ENCODE measurements at regions not wholly inside any gene's neighbourhood (a gene's known extent, or its start where the extent isn't known, plus 50 kb on each side); places are given as distances from the start of the nearest gene placed in this dataset.
A peak's percentile ranks its signal among the peaks of the same experiment; 100 is the strongest.

DNA sequence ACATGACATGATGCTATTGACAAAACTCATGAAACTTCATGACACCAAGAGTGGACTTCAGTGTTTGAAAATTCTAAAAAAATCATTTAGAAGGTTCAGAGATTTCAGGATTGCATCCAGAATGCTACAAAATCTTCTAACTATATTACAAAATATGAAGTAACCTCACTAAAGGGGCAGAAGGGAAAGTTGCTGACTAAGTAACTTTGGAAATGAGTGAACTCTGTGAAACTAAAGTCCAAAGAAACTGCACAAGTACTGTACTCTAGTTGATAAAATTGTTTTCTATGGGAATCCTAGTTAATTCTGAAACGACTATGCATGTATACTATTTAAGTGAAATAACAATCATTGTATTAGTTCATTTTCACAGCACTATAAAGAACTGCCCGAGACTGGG, 184.4 kb downstream of the LYPLAL1 start:
- no peak for FAIRE-seq
- DNase-seq (ENCODE audit: low spot score) = no peak

DNA sequence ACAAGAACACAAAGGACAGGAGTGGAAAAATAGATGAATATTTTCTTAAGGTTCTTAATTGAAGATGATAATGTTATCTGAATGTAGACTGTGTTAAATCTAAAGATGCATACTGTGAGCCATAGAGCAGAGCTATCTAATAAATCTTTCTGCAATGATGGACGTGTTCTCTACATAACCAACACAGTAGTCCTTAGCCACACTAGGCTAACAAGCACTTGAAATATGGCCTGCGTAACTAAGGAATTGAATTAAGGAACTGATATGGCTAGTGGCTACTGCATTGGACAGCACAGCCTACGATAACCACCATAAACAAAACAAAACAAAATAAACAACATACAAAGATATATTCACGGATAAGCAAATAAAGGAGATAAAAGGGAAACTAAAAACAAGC, 181.3 kb downstream of the LYPLAL1 start:
- no peak for DNase-seq (ENCODE audit: low spot score)
- no peak for FAIRE-seq

DNA sequence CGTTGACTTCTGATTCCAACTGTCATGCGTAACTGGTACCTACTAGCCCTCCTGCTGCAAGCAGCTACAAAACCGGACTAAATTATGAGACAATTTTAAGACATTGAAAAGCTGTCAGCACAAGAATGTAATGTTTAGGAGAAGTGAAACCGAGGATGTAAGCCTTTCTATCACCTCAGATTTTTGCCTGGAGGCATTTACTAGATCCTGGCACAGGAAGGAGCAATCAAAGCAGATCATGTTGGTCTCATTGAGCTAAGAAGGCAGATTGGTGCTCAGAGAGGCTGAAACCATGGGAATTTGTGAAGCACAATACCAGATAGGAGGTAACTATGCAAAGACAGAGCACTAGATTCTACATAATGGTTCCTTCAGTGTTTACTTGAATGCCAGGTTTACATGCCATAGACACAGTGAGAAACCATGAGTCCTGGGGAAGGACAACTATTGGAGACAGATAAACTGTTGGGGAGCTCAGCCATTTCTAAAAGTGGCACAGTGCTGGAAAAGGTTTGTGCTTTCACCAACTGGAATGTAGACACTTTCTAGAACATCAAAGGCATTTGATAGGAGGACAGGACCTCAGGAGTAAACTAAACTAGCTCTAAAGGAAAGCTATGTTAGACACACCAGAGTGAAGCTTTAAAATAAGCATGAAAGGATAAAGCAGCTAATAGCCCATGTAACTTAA, 179.4 kb downstream of the LYPLAL1 start:
- no peak for FAIRE-seq
- no peak for DNase-seq (ENCODE audit: low spot score)

DNA sequence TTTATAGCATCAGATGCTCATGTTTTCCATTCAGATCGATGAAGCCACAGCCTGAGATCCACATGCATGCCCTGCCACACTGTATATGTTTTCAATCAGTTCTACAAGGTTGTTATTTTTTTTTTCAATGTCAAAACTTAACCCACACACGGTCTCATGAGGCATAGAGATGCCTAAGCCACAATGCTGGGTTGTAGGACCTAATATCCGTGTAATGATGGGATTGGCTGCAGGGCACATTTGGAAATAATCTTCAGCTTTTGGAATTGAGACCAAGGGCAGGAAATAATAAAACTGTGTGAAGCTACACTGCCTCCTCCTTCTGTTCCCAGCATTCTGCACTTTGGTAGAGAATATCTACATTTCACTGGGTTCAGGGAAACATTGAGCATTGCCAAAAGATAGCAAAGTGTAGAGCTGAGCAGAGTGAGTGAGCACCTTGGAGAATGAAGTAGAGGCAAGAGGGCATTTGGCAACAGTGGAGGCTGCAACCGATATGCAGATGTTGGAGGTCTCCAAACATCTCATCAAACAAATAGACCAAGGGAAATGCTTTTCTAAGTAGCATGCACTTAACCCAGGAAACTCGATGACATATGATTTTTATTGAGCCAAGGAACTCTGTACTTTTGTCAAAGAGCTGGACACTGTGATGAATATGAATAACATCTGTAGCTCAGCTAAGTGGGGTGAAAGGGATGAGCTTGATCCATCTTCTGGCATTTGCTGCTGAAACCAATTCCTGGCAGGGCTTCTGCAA, 176.7 kb downstream of the LYPLAL1 start:
- no peak for FAIRE-seq
- no peak for DNase-seq (ENCODE audit: low spot score)

DNA sequence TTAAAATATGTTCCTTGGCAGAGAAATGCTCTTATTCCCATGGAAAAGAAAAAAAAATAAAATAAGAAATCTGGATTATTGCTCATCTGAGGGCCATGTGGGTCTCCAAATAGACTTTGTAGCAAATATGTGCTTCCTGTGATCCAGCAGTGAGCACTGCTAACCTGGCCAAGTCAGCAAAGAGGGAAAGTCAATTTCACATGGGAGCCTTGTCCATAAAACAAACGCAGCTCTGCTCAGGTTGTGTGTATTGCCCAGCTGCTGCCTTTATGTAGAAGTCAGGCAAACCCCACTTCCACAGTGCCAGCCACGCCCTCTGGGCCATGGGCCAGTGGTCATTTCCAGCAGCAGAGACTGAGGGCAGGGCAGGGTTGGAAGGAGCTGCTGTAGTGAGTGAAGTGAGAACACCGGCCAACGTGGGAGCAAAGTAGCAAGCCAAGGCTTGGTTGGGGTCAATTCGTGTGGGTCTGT, 174.3 kb downstream of the LYPLAL1 start:
- no peak for FAIRE-seq
- DNase-seq (ENCODE audit: low spot score) = no peak

DNA sequence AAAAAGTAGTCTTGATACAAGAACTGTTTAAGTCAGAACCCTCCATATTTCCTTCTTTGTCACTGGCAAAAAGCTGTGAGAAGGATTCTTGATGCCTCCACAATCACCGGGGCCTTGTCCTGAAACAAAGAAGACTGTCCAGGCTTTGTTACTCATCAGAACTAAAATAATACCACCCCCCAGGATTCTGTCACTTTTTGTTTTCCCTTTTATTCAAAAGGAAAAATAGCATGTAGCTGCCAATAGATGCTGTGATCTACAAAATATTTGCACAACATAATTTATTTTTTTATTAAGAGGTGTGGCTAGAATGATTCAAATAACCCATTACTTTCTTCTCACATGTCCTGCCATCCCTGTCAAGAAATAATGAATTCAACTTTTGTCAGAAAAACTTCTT, 173.7 kb downstream of the LYPLAL1 start:
- FAIRE-seq (no peak), DNase-seq (ENCODE audit: low spot score) (no peak)

DNA sequence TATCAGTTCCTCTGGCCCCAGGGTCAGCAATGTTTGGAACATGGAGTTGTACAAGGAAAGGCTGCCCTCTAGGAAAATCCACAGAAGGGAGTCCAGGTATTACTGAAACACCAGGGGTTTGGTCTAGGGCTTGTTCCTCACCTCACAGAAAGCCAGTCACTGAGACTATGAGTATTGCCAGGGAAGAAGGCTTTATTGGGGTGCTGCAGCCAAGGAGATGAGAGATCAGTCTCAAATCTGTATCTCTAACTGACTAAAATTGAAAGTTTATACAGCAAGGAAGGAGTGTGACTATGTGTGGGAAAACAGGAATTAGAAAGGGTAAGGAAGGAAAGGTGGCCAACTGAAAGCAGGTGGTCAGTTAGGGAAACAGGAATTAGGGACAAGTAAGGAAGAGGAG, 172.3 kb downstream of the LYPLAL1 start:
- no peak for FAIRE-seq
- no peak for DNase-seq (ENCODE audit: low spot score)

DNA sequence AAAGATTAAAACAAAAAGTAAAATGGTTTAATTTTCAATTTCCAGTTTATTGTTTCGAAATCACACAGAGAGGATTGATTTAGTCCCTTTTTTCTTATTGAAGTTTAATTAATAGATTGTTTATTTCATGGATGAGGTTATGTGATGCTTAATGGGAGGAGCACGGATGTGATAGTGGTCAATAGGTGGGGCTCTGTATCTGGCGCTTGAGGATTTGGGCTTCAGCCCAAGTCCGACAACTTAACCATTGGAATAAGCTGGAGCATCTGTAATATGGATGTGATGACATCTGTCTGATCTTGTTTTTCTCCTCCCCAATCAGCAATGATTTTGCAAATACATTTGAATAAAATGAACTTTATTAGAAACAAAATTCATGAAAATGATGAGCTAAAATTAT, 169.2 kb downstream of the LYPLAL1 start:
- DNase-seq (ENCODE audit: low spot score) = no peak
- FAIRE-seq = no peak

DNA sequence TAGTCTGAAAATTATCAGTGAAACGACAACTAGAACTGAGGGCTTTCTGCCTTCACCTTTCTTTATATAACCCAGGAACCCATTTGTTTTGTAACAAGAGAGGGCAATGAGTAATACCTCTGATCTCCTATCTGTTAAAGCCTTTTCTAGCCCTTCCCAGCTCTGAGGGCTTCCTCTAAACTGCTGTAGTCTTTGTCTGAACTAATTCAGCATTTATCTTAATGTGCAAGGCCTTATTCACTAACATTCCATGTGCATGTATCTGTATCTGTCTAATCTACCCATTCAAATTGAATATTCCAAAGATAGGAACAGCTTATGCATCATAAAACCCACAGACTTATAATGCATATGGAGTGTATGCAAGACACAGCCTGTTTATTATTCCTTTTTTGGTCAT, 167.1 kb downstream of the LYPLAL1 start:
- FAIRE-seq (no peak), DNase-seq (ENCODE audit: low spot score) (no peak)

DNA sequence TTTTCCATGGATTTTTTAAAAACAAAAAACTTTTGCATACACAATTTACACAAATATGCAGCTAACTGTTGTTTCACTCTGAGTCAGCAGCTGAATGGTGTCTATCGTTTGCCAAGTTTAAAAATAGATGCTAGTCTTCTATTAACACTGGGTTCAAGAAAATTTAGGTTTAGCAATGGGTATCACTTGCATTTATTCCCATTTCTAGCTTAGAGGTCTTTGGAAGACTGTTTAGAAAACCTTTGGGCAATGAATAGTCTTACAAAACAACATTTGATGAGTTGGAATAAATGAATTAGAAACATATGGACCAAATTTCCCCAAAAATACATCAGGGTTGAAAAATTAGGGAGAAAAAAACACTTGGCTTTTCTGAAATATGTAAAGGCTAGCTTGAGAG, 165.8 kb downstream of the LYPLAL1 start:
- DNase-seq (ENCODE audit: low spot score) (no peak), FAIRE-seq (no peak)

DNA sequence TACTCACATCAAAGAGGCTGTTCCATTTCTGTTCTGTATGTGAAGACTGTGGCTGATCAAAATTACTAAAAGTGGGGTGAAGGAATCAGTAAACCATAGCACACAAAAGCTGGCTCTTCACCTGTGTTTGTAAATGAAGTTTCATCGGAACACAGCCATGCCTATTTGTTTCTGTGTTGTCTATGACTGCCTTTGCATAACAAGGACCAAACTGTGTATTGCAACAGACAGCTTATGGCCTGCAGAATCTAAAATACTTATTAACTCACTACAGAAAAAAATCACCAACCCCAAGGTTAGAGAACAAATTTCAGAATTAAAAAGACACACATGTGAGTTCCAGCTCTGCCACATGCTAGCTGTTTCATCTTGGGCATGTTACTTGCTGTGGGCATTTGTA, 163.9 kb downstream of the LYPLAL1 start:
- no peak for FAIRE-seq
- no peak for DNase-seq (ENCODE audit: low spot score)

DNA sequence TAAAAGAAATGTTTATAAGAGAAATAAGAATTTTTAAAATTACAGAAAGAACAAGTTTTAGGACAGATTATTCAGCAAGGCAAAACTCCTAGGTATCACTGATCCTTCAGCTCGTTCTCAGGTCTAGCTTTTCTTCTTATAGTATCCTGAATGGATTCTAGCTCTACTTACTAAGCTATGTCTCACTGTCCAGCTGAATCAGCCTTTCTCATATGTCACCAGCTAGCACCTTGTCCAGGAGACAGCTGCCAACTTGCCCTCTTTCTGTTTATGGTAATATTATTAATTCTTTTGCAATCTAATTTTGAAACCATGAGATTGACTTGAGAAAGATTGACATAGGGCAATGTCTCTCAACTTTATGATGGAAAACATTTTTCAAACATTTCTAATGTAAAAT, 159.9 kb downstream of the LYPLAL1 start:
- FAIRE-seq (no peak), DNase-seq (ENCODE audit: low spot score) (no peak)

DNA sequence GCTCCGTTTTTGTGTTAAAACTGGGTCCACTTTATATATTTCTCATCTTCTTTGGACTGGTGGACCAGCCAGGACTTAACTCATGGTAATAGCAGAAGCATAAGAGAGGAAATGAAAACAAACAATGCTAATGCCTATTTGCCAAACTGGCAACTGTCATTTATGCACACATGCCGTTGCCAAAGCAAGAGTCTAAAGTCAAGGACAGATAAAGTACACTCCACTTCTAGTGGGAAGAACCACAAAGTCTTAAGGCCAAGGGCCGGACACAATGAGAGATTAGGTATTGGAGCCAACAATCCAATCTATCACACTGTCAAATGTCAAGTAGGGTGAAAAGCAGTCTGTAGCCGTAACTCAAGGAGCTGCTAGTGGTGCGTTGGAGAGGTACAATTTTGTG, 157.7 kb downstream of the LYPLAL1 start:
- FAIRE-seq = no peak

DNA sequence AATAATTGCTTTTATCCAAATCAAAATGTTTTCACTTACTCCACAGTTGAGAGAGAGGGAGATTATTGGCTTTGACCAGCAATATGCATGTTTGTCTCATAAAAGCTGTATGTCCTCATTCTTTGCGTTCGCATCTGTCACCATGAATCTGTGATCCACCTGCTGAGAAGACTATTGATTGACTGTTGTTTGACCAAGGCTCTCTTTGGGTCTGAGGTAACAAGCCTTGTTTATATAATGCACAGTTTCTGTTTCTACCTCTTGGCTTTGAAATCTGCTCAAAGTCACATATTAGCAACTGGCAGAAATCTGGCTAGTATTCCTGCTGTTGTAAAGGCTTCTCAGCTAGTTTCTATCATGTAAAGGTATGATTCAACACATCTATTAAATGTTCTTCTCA, 157.0 kb downstream of the LYPLAL1 start:
- DNase-seq (ENCODE audit: low spot score) (no peak), FAIRE-seq (peak; percentile 65)

More for the DNA sequence above, 157.7 kb downstream of the LYPLAL1 start:
- DNase-seq (ENCODE audit: low spot score) = no peak

DNA sequence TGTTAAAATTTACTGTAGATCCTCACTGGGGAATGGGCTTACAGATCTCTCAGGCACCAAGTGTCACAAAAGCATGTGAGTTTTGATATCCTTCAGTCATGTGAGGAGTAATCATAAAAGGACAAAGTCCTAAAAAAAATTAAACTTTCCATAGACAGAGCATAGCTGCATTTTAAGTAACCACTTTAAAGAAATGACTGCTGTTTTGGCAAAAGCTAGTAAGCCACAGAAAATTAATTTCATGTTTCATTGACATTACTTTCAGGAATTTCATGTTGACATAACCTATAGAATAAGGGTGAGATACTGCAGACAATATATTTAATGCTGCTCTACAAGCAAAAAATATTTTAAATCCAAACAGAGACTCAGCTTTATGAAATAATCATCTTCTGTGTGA, 156.3 kb downstream of the LYPLAL1 start:
- DNase-seq (ENCODE audit: low spot score) (no peak), FAIRE-seq (no peak)

DNA sequence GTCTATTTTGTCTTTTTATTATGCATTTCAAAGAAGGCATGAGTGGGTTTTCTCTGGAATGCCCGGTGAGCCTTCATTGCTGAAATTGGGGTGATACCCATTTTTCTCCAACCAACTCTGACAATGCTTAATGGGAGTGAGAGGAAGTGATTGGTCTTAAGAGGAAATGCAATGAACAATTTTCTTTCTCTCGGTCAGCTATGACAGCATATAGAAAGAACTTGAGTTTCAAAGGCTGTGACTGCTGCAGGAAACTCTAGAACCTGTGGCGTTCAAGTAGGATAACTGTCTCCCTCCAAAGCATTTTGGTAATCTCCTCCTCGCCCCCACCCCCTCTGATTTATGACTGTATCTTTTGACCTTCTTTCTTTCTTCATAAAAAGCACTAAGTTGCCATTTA, 155.9 kb downstream of the LYPLAL1 start:
- no peak for FAIRE-seq
- no peak for DNase-seq (ENCODE audit: low spot score)

DNA sequence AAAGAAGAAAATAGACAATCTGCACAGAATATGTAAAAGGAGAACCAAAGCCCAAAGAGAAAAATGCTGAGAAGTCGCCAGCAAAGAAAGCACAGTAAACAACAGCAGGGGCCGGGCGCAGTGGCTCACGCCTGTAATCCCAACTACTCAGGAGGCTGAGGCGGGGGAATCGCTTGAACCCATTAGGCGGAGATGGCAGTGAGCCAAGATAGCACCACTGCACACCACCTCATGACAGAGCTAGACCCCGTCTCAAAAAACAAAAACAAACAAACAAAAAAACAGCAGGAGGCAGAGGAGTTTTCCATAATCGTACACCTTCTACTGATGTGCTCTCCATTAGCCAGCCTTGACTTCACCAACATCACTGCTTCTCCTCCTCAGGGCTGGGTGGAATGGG, 153.2 kb downstream of the LYPLAL1 start:
- DNase-seq (ENCODE audit: low spot score) (no peak), FAIRE-seq (no peak)

DNA sequence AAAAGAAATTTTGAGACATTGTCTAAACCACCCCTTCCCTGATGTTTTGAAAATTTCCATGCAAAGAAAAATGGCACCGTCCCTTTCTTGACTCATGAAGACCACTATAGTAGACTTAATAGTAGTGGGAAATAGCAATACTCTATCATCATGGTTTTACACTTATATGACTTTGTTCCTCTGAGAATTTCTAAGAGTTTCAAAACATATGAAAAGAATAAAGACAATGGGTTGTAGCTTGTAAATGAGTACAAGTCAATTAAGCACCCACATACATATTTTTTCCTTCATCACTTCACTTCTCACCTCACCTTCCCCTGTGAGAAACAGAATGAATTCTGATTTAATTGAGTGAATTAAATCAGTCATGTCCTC, 151.7 kb downstream of the LYPLAL1 start:
- no peak for DNase-seq (ENCODE audit: low spot score)
- no peak for FAIRE-seq

DNA sequence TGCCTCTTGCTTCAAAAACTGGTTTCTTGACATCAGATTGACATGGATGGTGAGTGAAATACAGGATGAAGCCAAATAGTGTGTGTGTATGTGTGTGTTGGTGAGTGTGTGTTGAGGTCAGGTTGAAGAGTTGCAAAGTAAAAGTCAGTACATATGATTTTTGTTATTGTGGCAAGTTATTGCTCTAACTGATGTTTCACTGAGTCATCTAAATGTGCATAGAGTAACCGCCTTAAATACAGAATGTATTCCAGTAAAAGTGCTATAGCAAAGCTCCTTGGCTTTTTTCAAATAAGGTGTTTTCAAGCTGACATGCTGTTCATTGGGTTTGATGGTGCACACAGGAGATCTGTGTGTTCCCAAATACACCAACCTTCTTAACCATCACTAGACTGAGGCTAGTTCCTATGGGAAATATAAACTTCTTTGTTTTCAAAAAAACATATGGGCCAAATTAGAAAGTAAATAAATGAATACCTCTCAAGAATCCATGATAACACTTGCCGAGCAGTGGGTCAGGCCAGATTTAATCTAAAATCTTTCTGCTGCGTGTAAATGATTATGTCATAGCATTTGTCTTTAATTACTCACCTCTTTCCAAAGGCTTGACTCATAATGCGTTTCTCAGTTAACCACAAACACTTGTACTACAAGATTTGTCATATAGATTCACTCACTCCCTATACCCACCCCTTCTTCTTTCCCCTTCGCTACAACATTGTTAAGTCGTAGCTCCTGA, 151.1 kb downstream of the LYPLAL1 start:
- FAIRE-seq (peak; percentile 53), DNase-seq (ENCODE audit: low spot score) (peak; percentile 48)

DNA sequence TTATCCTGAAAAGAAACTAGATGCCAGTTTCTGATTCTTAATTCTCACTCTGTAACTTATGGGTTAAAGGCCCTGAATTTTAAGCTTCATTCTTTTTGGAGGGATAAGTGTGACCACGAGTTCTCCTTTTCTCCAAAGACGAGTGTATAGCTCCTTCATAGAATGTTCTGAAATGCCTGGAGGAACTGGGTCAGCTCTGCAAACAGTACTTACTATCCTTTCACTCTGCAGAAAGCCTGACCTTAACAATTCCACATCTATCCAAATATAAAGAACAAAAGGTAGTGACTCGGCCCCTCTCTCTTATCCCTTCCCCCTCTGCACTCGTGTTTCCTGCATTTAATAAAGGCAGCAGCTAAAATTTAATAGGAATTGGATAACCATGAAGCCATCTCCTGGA, 150.5 kb downstream of the LYPLAL1 start:
- no peak for FAIRE-seq
- DNase-seq (ENCODE audit: low spot score) = no peak

DNA sequence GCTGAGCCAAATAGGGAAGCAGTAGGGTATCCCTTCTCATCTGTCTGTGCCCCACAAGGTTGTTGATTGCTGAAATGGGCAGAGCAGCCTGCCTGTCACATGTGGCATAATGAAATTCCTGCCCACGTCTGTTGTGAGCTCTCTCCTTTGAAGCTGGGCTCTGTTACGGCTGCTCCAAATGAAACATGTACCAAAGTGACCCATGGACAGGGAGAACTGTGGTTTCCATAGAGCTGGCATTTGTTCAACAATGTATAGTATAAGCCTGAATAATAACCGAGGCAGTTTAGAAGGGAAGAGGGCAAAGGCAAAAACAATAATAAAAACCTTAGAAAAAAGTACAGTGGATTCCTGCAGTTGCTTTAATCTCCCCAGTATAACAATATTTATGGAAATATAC, 149.7 kb downstream of the LYPLAL1 start:
- DNase-seq (ENCODE audit: low spot score) (no peak), FAIRE-seq (no peak)

DNA sequence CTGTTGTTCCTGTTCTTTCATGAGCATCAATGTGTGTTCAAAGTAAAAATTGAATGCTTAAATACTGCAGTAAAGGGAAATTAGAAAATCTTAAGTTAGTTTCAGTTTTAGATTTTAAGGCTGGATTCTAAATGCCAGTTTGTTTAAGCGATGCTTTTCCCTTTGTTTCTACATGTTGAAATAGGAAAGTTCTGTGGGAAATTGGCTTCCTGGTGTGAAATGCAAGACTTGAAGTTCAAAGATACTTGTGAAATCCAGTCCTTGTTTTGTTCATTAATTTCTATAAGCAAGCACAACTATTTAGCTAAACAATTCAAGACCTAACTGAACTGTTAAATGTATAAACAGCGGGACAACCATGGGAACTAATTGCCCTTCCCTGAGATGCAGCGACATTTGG, 149.1 kb downstream of the LYPLAL1 start:
- DNase-seq (ENCODE audit: low spot score) = no peak

More for the DNA sequence above, 149.1 kb downstream of the LYPLAL1 start:
- FAIRE-seq = no peak

Measured in urothelium cell line (cell line).